ENCODE measurements at regions not wholly inside any gene's neighbourhood (a gene's known extent, or its start where the extent isn't known, plus 50 kb on each side); places are given as distances from the start of the nearest gene placed in this dataset.

GRCh38 chr13:74708629-74709028, 574.4 kb upstream of the KLF12 start:
- Histone ChIP-seq H4K5ac (ENCODE audit: insufficient read length, low read depth, low read length) (no peak overlapping the region), H3K14ac (ENCODE audit: insufficient read length) (no peak overlapping the region), H3K4me1 (replicated peaks in 1 of 4; ENCODE audit: control insufficient read depth in 3 of 4, insufficient read depth in 4 of 4, low read length in 3 of 4) (no peaks in the 10 kb centered on the region), H2BK12ac (ENCODE audit: low read depth, low read length) (no peak overlapping the region), H3K27me3 (replicated peaks in 1 of 4; ENCODE audit: control insufficient read depth in 3 of 4, extremely low read depth in 1 of 4, insufficient read depth in 3 of 4, low read length in 3 of 4) (no peaks in the 10 kb centered on the region), H3K4me3 (ENCODE audit: extremely low read depth in 1 of 4, insufficient read depth in 2 of 4, low read depth in 3 of 4, low read length in 4 of 4) (no peak overlapping the region), H2BK120ac (replicated peaks; ENCODE audit: low read depth, low read length) (no peak overlapping the region), H3K56ac (replicated peaks; ENCODE audit: insufficient read length, low read depth, low read length) (no peak overlapping the region), H3K4ac (replicated peaks; ENCODE audit: insufficient read length, low read depth, low read length) (no peak overlapping the region), H4K8ac (ENCODE audit: extremely low read depth, insufficient read depth, low read length) (no peak overlapping the region), H2BK5ac (ENCODE audit: low read depth, low read length) (no peak overlapping the region), H2BK15ac (ENCODE audit: low read length) (no peak overlapping the region), H2AK5ac (ENCODE audit: low read depth, low read length) (no peak overlapping the region), H3K23me2 (ENCODE audit: low read depth, low read length) (no peaks in the 10 kb centered on the region; the same call in 1 of the 2 replicates), H3K9me3 (ENCODE audit: insufficient read depth in 2 of 2, low read depth in 1 of 2, low read length in 1 of 2) (no peaks in the 10 kb centered on the region), H3K36me3 (ENCODE audit: control insufficient read depth in 2 of 4, insufficient read depth in 4 of 4, low read length in 3 of 4) (no peaks in the 10 kb centered on the region), H4K91ac (replicated peaks; ENCODE audit: insufficient read length, low read length) (no peak overlapping the region), H3K4me2 (ENCODE audit: insufficient read depth in 1 of 2, low read depth in 2 of 2, low read length in 2 of 2) (no peak overlapping the region), H3K79me1 (ENCODE audit: low read depth, low read length) (no peaks in the 10 kb centered on the region), H3K23ac (ENCODE audit: insufficient read length) (no peak overlapping the region), H3K79me2 (ENCODE audit: control insufficient read depth in 1 of 2, insufficient read depth in 2 of 2, low read length in 2 of 2) (no peaks in the 10 kb centered on the region), H2BK20ac (ENCODE audit: low read length) (no peak overlapping the region), H4K20me1 (replicated peaks in 1 of 2; ENCODE audit: control insufficient read depth in 1 of 2, insufficient read depth in 2 of 2, low read length in 2 of 2) (no peaks in the 10 kb centered on the region), H3K27ac (ENCODE audit: low read depth, low read length) (no peak overlapping the region), H3K18ac (ENCODE audit: extremely low read depth, low read length) (no peak overlapping the region), H2AFZ (ENCODE audit: low read length) (no peak overlapping the region), H3K9ac (replicated peaks in 1 of 4; ENCODE audit: extremely low read depth in 1 of 4, low read depth in 3 of 4, low read length in 3 of 4) (no peak overlapping the region)
- ChIA-PET POLR2A (ENCODE audit: partially characterized antibody) (no interaction called here), CTCF (ENCODE audit: partially characterized antibody) (interaction anchor here (1.8 kb wide), 1 partner anchor 135 kb away, joined by 5 read pairs; no protein-coding TSS in a partner anchor)
- WGBS, 2 experiments (ENCODE audit: extremely low coverage in 1 of 2, insufficient coverage in 1 of 2, insufficient read length in 1 of 2, insufficient replicate concordance in 2 of 2, low coverage in 1 of 2, low lambda C conversion rate in 2 of 2, missing lambda C conversion rate in 1 of 2): 59% methylated on average over 3 of the region's 3 CpGs; no CpG with 5 or more reads in 1 of the 2 experiments
- no peak for FAIRE-seq
- TF ChIP-seq PHF8 (conservative IDR thresholded peaks at IDR 0.05; ENCODE audit: low read depth, low read length) (no peak), JUND (IDR thresholded peaks at IDR 0.05; ENCODE audit: low read length) (no peak), CBX8 (IDR thresholded peaks at IDR 0.05; ENCODE audit: borderline replicate concordance, low read depth, low read length) (no peak), SP4 (IDR thresholded peaks at IDR 0.05; ENCODE audit: low read length) (no peak), GABPA (IDR thresholded peaks at IDR 0.05; ENCODE audit: borderline replicate concordance, insufficient read depth, low read length) (no peak), EP300 (IDR thresholded peaks at IDR 0.05; ENCODE audit: borderline replicate concordance in 1 of 2, low read depth in 2 of 2, low read length in 2 of 2) (no peak)
- DNase-seq (ENCODE audit: low read depth in 1 of 2, low spot score in 2 of 2): no peak
